ENCODE measurements at regions not wholly inside any gene's neighbourhood (a gene's known extent, or its start where the extent isn't known, plus 50 kb on each side); places are given as distances from the start of the nearest gene placed in this dataset.

GRCh38 chr5:62043289-62044280 lies 262.4 kb upstream of the KIF2A start:
- no peak overlapping the region for H3K9ac ChIP-seq (ENCODE audit: low read length)
- H3K4me3 ChIP-seq (ENCODE audit: low read length): no peak overlapping the region

GRCh38 chr5:62044989-62045388 lies 261.0 kb upstream of the KIF2A start:
- no peaks in the 10 kb centered on the region for H3K36me3 ChIP-seq (replicated peaks; ENCODE audit: insufficient read depth, low read length)
- DNase-seq: no peak
- H3K27ac ChIP-seq (ENCODE audit: low read length): no peak overlapping the region
- H3K27me3 ChIP-seq (replicated peaks; ENCODE audit: insufficient read depth, low read length): no peaks in the 10 kb centered on the region
- H2AFZ ChIP-seq (ENCODE audit: low read length): no peak overlapping the region
- H3K4me1 ChIP-seq (ENCODE audit: low read length): no peaks in the 10 kb centered on the region
- no peaks in the 10 kb centered on the region for H3K9me2 ChIP-seq (replicated peaks; ENCODE audit: insufficient read depth, low read length)
- TF ChIP-seq, protein P1, sequence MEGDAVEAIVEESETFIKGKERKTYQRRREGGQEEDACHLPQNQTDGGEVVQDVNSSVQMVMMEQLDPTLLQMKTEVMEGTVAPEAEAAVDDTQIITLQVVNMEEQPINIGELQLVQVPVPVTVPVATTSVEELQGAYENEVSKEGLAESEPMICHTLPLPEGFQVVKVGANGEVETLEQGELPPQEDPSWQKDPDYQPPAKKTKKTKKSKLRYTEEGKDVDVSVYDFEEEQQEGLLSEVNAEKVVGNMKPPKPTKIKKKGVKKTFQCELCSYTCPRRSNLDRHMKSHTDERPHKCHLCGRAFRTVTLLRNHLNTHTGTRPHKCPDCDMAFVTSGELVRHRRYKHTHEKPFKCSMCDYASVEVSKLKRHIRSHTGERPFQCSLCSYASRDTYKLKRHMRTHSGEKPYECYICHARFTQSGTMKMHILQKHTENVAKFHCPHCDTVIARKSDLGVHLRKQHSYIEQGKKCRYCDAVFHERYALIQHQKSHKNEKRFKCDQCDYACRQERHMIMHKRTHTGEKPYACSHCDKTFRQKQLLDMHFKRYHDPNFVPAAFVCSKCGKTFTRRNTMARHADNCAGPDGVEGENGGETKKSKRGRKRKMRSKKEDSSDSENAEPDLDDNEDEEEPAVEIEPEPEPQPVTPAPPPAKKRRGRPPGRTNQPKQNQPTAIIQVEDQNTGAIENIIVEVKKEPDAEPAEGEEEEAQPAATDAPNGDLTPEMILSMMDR (IDR thresholded peaks at IDR 0.05; ENCODE audit: low read length): no peak
- TF ChIP-seq EZH2phosphoT487 (IDR thresholded peaks at IDR 0.05; ENCODE audit: low read length) (no peak), EZH2 (optimal IDR thresholded peaks at IDR 0.05; ENCODE audit: low read depth, low read length) (no peak)
- H3K79me2 ChIP-seq (ENCODE audit: low read length): no peaks in the 10 kb centered on the region
- H3K4me2 ChIP-seq (ENCODE audit: low read depth, low read length): no peak overlapping the region
- H3F3A ChIP-seq (ENCODE audit: insufficient read depth, low read length): no peaks in the 10 kb centered on the region
- no peak overlapping the region for H3K4me3 ChIP-seq (ENCODE audit: low read length)
- no peaks in the 10 kb centered on the region for H4K20me1 ChIP-seq (ENCODE audit: insufficient read depth, low read length)
- no peaks in the 10 kb centered on the region for H3K9me3 ChIP-seq (replicated peaks; ENCODE audit: insufficient read depth, low read length)
- H3K9ac ChIP-seq (ENCODE audit: low read length): no peak overlapping the region

More at GRCh38 chr5:62043289-62044280, 262.4 kb upstream of the KIF2A start:
- Histone ChIP-seq H4K20me1 (ENCODE audit: insufficient read depth, low read length) (no peaks in the 10 kb centered on the region), H3K9me3 (replicated peaks; ENCODE audit: insufficient read depth, low read length) (no peaks in the 10 kb centered on the region), H3K4me2 (ENCODE audit: low read depth, low read length) (no peak overlapping the region), H3K36me3 (replicated peaks; ENCODE audit: insufficient read depth, low read length) (no peaks in the 10 kb centered on the region), H3F3A (ENCODE audit: insufficient read depth, low read length) (no peaks in the 10 kb centered on the region), H3K79me2 (ENCODE audit: low read length) (no peaks in the 10 kb centered on the region), H3K4me1 (ENCODE audit: low read length) (no peaks in the 10 kb centered on the region), H2AFZ (ENCODE audit: low read length) (no peak overlapping the region), H3K27ac (ENCODE audit: low read length) (no peak overlapping the region), H3K27me3 (replicated peaks; ENCODE audit: insufficient read depth, low read length) (no peaks in the 10 kb centered on the region), H3K9me2 (replicated peaks; ENCODE audit: insufficient read depth, low read length) (no peaks in the 10 kb centered on the region)
- no peak for DNase-seq
- TF ChIP-seq EZH2phosphoT487 (IDR thresholded peaks at IDR 0.05; ENCODE audit: low read length) (no peak), EZH2 (optimal IDR thresholded peaks at IDR 0.05; ENCODE audit: low read depth, low read length) (no peak)
- TF ChIP-seq, protein P1 (IDR thresholded peaks at IDR 0.05; ENCODE audit: low read length): no peak

DNA sequence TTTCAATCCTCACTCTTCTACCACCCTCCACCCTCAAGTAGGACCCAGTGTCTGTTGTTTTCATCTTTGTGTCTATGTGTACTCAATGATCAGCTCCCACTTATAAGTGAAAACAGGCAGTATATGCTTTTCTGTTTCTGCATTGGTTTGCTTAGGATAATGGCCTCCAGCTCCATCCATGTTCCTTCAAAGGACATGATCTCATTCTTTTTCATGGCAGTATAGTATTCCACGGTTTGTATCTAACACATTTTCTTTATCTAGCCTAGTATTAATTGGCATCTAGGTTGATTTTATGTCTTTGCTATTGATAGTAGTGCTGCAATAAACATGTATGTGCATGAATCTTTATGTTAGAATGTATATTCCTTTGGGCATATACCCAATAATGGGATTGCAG lies 259.8 kb upstream of the KIF2A start:
- H3K79me2 ChIP-seq (ENCODE audit: low read length): no peaks in the 10 kb centered on the region
- H3K27ac ChIP-seq (ENCODE audit: low read length): no peak overlapping the region
- no peaks in the 10 kb centered on the region for H3K36me3 ChIP-seq (replicated peaks; ENCODE audit: insufficient read depth, low read length)
- H3K4me3 ChIP-seq (ENCODE audit: low read length): no peak overlapping the region
- no peak overlapping the region for H3K4me2 ChIP-seq (ENCODE audit: low read depth, low read length)
- H2AFZ ChIP-seq (ENCODE audit: low read length): no peak overlapping the region
- H3K9me2 ChIP-seq (replicated peaks; ENCODE audit: insufficient read depth, low read length): no peaks in the 10 kb centered on the region
- no peaks in the 10 kb centered on the region for H3F3A ChIP-seq (ENCODE audit: insufficient read depth, low read length)
- TF ChIP-seq EZH2phosphoT487 (IDR thresholded peaks at IDR 0.05; ENCODE audit: low read length) (no peak), EZH2 (optimal IDR thresholded peaks at IDR 0.05; ENCODE audit: low read depth, low read length) (no peak)
- TF ChIP-seq, protein P1 (IDR thresholded peaks at IDR 0.05; ENCODE audit: low read length): no peak
- H4K20me1 ChIP-seq (ENCODE audit: insufficient read depth, low read length): no peaks in the 10 kb centered on the region
- no peaks in the 10 kb centered on the region for H3K4me1 ChIP-seq (ENCODE audit: low read length)
- H3K27me3 ChIP-seq (replicated peaks; ENCODE audit: insufficient read depth, low read length): no peaks in the 10 kb centered on the region
- no peaks in the 10 kb centered on the region for H3K9me3 ChIP-seq (replicated peaks; ENCODE audit: insufficient read depth, low read length)
- no peak overlapping the region for H3K9ac ChIP-seq (ENCODE audit: low read length)
- DNase-seq: no peak
